HG02678 (cell line): ENCODE measurements at regions not wholly inside any gene's neighbourhood (a gene's known extent, or its start where the extent isn't known, plus 50 kb on each side); places are given as distances from the start of the nearest gene placed in this dataset.
"Not testable (repeated sequence)": the region's sequence is repeated elsewhere in the genome, so short reads cannot be mapped to it uniquely, and the experiment has no call there.

Experiments
- ATAC-seq: cut with Tn5 transposase; IDR thresholded peaks from one replicate; pipeline ENCODE4 v1.9.1; 2021; ENCODE audit warnings: mild to moderate bottlenecking, moderate library complexity; ENCODE audit not compliant: unreplicated experiment

DNA sequence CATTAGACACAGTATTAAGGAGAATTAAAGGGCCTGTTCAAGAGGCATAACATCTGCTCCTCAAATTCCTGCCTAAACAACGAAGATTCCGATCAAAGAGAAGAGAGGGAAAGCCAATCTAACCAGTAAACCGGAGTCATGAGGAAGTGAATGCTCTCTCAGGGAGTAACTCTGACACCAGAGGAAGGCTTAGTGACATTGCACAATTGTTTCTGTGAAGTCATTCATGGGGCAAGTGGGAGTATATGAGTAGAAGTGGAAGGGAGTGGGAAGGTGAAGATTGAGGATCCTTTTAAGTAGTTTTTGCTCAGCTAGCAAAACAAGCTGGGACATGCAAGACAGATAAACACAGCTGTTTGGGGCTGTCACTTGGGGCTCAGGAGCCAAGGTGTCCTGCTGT is 136.4 kb upstream of the FAM174A start:
- not testable (repeated sequence) for ATAC-seq

DNA sequence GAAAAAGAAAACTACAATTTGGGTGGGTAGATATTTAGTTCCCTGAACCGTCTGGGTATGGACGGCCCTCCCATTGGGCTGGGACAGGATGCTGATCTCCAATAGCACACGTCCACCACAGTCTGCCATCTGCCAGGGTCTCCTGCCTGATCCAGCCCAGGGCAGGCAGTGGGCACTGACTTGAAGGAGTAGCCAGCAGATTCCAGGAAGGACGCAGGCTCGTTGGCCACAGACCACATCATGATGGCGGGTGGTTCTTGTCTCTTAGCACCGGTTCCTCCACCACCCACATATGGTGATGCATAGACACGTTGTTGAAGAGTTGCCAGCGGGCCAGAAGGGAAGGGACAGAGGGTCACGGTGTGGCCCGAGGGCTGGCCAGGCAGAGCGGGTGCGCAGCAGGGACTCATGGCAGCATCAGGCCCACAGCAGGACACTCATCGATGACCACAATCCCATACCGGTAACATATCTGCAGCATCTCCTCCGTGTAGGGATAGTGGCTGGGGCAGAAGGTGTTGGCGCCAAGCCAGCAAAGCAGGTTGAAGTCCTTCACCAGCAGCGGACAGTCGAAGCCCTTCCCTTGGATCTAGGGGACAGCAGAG is 155.8 kb upstream of the FAM174A start:
- not testable (repeated sequence) for ATAC-seq

DNA sequence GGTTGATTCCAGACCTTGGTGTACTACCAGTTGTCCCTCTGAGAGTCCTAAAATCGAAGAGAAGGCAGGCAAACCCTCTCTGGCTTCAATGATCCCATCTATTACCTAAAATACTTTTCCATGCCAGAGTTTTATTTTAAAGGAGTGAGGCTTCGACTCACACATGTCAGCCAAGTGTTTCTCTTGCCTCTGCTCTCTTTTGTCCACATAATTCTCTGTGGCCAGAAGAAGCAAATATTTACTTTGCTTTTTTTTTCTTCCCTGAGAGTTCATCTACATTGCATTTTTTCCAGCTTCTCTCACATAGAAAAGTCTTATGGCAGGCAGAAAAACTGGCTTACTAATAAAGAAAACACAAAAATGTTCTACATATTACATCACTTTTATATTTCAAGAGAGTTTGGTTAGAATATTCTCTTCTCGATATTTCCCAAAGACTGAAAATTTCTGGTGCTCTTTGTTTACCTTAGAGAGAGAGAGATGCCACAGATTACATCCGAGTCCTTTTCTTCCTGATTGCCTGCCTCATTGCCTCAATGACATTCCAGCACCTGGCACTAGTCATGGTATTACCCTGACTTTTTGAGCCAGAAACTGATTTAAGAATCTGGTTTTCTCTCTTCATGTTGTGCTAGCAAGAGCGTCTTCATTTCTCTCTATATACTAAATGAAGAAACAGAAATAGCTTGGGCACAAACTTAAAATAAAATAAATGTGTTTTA is 170.3 kb upstream of the FAM174A start:
- not testable (repeated sequence) for ATAC-seq

DNA sequence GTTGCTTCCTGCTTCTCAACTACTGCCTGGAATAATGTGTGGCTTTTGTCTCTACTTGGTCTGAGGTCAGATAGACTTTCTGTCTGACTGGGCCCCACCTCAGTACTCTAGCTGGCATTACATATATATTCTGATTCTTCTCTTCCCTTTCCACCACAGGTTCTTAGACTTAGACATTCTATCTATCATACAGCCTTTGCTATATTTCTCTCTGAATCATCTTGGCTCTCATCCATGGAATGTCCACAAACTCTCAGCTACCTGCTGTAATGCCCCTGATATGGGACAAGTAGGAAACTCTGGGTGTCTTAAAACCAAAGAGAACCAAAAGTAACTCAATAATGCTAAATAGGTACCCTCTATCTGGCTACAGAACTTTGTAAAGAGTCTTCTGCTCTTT is 170.8 kb upstream of the FAM174A start:
- not testable (repeated sequence) for ATAC-seq

DNA sequence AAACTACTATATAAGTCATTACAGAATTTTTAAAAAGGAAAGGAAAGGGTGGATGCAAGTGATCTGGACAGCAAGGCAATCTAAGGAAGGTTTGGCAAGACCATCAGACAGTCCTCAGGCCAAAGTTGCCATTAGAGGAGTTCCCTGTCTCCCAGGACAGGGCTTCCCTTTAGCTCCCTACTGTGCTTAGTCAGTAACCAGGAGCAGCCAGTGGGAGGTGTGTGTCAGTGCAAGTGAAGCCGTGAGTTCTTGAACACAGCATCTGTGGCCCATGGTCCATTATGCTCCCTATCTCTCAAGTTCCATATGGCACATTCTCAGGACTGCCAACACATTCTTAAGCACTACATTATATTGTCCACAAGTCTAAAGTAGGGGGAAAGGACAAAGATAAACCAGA is 175.2 kb upstream of the FAM174A start:
- ATAC-seq, result not testable (repeated sequence)

DNA sequence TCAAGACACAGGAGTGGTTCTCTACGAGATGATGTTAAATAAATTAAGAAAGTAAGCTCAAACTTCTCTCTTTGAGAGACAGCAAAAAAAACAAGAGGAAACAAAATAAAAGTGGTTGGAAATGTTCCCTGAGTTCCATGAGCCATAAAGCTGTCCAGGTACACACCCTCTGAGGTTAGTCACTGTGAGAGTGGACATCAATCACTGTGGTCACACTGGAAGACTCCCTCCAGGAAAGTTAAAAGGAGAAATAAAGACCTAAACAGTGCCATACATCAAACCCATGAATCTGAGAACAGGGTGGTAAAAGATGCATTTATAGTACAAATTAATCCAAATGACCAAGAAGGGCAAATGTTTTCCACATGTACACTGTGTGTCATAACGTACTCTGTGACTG is 188.9 kb upstream of the FAM174A start:
- not testable (repeated sequence) for ATAC-seq

DNA sequence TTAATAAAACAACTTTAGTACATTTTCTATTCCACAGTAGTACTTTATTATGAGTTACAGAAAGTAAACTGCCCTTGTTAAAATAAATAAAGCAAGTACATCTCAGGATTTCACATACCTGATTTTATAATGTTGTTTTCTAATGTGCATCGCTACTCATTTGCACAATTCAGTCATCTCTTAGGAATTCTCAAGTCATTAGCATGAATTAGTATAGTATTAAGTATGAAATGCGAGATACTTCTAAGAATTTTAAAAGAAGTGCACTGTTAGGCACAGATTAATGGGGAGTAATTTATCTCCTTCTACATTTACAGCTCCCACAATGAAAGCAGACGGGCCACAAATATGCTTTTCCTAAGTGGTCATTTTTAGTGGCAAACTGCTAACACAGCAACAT is 193.7 kb upstream of the FAM174A start:
- not testable (repeated sequence) for ATAC-seq

DNA sequence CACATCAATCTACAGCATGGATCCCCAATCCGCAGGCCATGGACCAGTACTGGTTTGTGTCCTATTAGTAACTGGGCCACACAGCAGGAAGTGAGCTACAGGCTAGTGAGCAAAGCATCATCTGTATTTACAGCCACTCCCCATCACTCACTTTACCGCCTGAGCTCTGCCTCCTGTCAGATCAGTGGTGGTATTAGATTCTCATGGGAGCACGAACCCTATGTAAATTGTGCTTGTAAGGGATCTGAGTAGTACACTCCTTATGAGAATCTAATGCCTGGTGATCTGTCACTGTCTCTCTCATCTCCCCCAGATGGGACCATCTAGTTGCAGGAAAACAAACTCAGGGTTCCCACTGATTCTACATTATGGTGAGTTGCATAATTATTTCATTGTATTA is 212.7 kb upstream of the FAM174A start:
- no peak for ATAC-seq

DNA sequence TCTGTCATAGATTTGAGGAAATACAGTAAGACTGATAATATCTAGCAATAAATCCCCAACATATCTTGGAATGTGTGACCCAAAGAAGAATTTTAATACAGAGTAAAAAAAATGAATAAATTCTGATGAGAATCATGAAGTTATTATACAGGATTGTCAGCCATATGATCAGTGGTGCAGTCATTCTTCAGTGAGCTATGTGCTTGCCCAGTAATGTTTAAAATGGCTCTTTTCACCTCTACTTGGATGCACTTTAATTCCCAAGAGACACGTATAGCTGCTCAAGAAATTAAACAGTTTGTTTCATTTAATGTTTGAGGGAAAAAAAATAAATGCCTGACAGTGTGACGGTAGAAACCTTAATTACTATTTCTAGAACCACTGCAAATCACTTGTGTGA is 215.3 kb upstream of the FAM174A start:
- no peak for ATAC-seq

DNA sequence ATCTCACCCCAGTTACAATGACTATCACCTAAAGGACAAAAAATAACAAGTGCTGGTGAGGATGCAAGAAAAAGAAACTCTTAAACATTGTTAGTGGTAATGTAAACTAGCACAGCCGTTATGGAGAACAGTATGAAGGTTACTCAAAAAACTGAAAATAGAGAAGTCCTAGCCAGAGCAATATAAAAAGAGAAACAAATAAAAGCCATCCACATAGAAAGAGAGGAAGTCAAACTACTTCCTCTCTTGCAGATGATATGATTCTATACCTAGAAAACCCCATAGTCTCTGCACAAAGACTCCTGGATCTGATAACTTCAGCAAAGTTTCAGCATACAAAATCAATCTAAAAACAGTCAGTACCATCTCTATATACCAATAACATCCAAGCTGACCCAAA is 221.5 kb upstream of the FAM174A start:
- no peak for ATAC-seq

DNA sequence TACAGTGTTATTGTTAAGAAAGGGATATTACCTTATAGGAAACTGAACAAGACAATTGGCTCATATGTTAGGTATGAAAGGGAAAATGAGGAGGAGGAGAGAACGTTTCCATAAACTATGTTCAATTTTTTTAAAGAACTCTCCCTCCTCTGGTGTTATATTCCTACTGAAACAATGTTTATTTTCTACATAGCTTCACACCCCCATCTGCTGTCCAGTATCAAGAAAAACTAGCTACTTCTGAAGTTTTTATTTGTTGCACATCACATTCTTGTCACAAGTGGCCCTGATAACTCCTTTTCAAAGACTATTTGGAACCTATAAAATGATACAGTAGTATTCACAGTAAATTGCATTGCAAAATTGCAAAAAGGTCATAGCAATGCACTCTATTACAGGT is 223.4 kb upstream of the FAM174A start:
- no peak for ATAC-seq

DNA sequence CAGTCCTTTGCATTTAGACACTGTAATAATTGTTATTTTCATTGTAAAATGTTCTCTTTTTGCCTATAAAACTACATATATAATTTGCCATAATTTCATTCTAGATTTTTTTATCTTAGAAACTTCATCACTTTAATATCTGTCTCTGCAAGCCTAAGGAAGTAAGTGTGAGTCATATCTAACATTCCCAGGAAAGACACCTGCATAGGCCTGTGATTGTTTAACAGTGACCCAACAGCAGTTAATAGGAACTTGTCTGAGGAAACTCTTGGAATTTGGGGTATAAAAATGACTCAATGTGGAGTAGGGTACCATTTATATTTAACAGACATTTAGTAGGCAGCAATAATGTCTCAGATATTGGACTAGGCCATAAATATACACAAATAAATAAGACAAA is 229.2 kb upstream of the FAM174A start:
- no peak for ATAC-seq

DNA sequence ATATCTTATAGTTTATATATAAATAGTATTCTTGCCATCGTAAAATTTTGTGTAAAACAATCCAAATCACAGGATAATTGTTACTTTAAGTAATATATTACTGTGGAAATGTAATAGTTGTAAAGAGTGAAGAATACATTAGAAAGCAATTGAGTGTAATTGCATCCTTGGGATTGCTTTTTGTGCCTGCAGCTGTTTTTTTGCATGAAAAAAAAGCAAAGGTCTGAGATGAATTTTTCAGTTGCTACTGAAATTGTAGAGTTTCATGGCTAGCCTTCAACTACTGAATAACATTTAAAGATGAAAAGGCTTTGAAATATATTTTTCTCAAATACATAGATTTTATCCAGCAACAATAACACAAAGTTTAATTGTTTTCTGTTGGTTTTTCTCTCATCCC is 232.0 kb upstream of the FAM174A start:
- no peak for ATAC-seq

DNA sequence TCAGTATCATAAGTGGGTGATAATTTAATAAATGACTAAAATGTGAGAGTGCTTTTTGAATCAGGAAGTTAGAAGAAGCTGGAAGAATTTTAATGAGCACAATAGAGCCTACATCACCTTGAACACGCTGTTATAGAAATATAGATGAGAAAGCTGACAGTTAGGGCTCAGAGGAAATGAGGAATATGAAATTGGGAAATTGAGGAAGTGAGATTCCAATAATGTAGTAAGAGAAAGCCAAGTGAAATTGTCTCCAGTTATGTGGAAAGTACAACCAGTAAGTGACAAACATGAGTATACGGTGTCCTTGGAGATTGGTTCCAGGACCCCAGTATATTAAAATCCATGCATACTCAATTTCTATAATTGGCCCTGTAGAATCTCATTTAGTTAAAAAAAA is 235.9 kb upstream of the FAM174A start:
- no peak for ATAC-seq

DNA sequence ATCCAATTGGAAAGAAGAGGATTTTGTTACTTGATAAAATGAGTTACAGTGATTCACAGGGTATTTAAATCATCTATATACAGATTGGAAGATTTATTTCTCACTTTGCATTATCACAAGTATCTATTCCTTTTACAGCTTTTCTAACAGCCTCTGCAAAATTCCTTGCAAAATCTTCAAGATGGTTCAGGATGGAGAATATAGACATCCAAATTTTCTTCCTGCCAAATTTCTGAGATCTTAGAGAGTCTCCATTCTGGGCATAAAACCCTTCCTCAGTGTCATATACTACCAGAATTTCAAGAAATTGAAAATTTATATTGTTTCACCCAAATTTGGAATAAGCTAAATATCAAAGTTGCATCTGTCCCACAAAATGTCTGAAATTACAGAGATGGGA is 259.1 kb upstream of the FAM174A start:
- ATAC-seq, result no peak

DNA sequence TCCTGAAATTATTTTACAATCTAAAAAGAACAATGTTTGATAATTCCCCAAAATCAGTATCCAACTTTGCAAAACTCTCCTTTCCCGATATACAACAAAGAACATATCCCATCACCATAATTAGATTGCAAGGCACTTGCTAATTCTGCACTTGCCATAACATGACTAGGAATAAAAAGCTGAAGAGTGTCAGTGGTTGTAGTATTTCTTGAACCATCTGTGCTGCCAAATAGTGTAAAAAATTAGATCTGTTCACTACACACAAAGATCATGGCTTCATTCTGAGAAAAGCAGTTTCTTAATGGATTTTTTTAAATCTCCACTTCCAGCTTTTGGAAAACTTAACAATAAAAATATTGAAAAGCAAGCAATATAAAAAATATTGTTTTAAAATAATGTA is 259.5 kb upstream of the FAM174A start:
- no peak for ATAC-seq

DNA sequence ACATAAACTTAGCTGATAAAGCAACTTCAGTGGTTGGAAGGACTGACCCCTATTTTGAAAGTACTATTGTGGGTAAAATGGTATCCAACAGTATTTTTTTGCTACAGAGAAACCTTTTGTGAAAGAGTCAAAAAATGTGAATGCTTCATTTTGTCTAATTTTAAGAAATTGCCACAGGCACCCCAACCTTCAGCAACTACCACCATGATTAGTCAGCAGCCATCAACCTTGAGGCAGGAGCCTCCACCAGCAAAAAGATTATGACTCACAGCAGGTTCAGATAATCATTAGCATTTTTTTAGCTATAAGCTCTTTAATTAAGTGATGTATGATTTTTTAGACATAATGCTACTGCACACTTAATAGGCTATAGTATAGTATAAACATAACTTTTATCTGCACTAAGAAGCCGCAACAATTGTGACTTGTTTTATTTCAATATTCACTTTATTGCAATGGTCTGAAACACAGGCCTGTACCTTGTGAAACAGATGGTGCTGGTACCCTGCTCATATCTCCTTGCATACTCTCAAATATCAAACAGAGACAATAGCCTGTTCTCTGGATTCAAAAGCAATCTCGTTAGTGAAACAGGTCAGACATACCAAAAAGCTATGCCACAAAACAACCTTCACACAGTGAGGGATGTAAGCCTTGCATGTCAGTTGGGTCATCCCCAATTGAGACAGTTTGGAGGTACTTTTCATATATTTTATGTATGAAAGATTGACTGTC is 261.2 kb upstream of the FAM174A start:
- no peak for ATAC-seq

DNA sequence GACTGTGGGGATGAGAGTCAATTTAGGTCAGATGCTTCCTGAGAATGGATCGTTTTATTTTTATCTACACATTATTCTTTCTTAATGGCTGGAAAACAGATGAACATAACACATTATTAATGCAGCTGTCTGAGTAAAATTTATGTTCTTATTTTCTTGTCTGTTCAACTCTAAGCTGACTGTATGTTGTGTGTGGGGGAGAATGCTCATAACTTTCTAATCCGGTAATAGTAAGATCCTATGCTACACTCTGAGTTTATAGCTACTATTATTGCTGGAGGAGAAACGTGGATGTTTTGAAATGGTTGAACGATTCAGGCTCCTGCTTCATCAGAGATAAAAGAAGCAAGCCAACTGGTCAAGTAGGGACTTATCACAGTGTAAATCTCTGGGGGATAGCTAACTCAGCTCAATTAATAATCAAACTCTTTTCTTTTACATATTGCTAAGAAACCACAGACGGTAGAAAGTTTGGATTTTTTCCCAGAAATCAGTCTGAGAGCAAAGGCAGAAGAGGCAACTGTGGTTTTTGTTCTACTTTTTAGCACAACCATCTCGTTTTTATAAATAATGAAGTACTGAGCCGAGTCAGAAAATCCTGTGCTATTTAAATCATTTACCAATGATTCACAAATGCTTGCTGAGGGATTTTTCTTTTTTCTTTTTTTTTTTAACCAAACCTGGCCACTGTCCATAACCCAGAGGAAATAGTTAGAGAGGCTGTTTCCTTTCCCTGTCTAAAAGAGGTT is 265.0 kb upstream of the FAM174A start:
- ATAC-seq, result peak; percentile 61

DNA sequence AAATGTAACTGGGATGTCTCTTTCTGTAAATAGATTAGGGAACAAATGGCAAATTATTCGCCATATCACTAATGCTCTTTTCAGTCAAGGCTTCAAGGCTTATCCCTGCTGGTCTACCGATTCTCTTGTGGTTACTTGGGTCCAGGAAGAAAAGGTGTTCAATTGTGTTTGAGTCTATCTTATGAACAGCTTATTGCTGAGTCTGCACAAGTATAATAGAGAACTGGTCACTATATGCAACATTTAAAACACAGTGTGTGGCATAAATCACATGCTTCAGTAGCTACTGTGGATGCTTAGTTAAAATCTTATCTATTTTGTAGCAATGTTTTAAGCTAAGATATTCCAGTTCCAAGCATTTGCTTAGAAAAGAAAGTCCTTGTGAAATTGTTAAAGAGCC is 274.2 kb upstream of the FAM174A start:
- no peak for ATAC-seq

DNA sequence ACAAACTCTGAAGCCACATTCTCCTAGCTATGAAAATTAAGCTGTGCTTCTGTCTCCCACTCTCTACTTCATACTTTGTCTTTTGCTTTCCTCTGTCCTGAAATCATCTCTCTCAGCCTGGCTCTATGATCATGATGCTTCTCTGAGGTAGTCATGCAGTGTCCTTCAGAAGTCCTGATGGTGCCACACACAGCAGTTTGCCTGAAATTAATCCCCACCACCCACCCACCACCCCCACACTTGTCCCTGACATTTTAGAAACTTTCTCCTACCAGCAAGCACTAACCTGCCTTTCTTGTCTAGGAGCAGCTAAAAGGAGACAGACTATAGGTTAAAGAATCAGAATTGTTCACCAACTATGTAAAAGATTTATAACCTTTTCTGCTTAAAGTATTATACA is 282.2 kb upstream of the FAM174A start:
- no peak for ATAC-seq

DNA sequence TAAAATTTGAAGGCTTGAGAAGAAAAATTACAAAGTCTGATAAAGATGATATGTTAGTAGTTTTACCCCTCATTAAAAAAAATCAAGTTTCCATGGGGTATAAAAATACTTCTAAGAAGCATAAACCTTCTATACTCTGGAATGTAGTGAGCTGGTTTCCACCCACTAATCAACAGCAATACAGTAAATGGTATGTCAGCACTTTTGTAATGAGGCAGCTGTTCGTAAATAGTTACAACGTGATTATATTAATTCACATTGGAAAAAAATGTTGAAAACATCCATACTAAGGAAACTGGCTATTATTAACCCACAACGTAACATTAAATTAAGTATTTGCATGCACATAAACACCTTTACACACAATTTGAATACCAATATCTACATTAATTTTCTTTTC is 283.1 kb upstream of the FAM174A start:
- ATAC-seq, result no peak

DNA sequence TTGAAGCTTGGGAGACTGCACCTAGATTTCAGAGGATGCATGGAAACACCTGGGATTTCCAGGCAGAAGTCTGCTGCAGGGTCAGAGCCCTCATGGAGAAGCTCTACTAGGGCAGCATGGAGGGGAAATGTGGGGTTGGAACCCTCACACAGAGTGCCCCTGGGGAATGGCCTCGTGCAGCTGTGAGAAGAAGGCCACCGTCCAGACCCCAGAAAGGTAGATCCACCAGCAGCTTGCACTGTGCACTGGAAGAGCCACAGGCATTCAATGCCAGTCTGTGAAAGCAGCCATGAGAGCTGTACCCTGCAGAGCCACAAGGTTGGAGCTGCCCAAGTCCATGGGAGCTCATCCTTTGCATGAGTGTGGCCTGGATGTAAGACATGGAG is 285.3 kb upstream of the FAM174A start:
- no peak for ATAC-seq
